ENCODE measurements at regions not wholly inside any gene's neighbourhood (a gene's known extent, or its start where the extent isn't known, plus 50 kb on each side); places are given as distances from the start of the nearest gene placed in this dataset.

GRCh38 chr7:155918720-155919390 is 106.6 kb upstream of the SHH start:
- TF ChIP-seq CTCF (IDR thresholded peaks at IDR 0.05) = no peak

GRCh38 chr7:155917836-155918430 is 105.7 kb upstream of the SHH start:
- no peak for TF ChIP-seq CTCF (IDR thresholded peaks at IDR 0.05)

- no peak for TF ChIP-seq CTCF (IDR thresholded peaks at IDR 0.05)
These were observed 104.8 kb upstream of the SHH start for GRCh38 chr7:155916926-155917655.

- TF ChIP-seq CTCF (IDR thresholded peaks at IDR 0.05) = no peak
These were observed 102.1 kb upstream of the SHH start for GRCh38 chr7:155914341-155914740.

GRCh38 chr7:155913719-155914118 is 101.5 kb upstream of the SHH start:
- TF ChIP-seq CTCF (IDR thresholded peaks at IDR 0.05) = no peak

GRCh38 chr7:155913291-155913690 is 101.0 kb upstream of the SHH start:
- no peak for TF ChIP-seq CTCF (IDR thresholded peaks at IDR 0.05)

- no peak for TF ChIP-seq CTCF (IDR thresholded peaks at IDR 0.05)
These were observed 99.3 kb upstream of the SHH start for GRCh38 chr7:155911471-155912105.
